ENCODE measurements at regions not wholly inside any gene's neighbourhood (a gene's known extent, or its start where the extent isn't known, plus 50 kb on each side); places are given as distances from the start of the nearest gene placed in this dataset.

GRCh38 chr6:90420500-90420899, 123.9 kb upstream of the BACH2 start:
- no peak overlapping the region for H3K27ac ChIP-seq (ENCODE audit: low read depth, low read length)
- H3K9me3 ChIP-seq (ENCODE audit: control insufficient read depth in 5 of 5, low read length in 5 of 5), result no peaks in the 10 kb centered on the region
- no peaks in the 10 kb centered on the region for H3K4me1 ChIP-seq (ENCODE audit: control insufficient read depth in 5 of 5, insufficient read depth in 5 of 5, low read length in 5 of 5)
- no peak overlapping the region for H3K9ac ChIP-seq (ENCODE audit: low read length in 5 of 5)
- H3K4me3 ChIP-seq (ENCODE audit: low read depth in 1 of 5, low read length in 5 of 5), result no peak overlapping the region
- H3K36me3 ChIP-seq (ENCODE audit: control insufficient read depth in 5 of 5, insufficient read depth in 5 of 5, low read length in 5 of 5), result no peaks in the 10 kb centered on the region
- H3K27me3 ChIP-seq (ENCODE audit: control insufficient read depth in 5 of 5, insufficient read depth in 4 of 5, low read length in 5 of 5), result no peaks in the 10 kb centered on the region

- H3K9me3 ChIP-seq (ENCODE audit: control insufficient read depth in 5 of 5, low read length in 5 of 5), result no peaks in the 10 kb centered on the region
- H3K27me3 ChIP-seq (ENCODE audit: control insufficient read depth in 5 of 5, insufficient read depth in 4 of 5, low read length in 5 of 5), result peaks cover 0 to 4% (median 2%) of the 10 kb centered on the region in 5 donors
Measured at GRCh38 chr6:90417385-90417784, 120.7 kb upstream of the BACH2 start.

GRCh38 chr6:90416322-90416721, 119.7 kb upstream of the BACH2 start:
- H3K9ac ChIP-seq (ENCODE audit: low read length in 5 of 5), result no peak overlapping the region
- H3K9me3 ChIP-seq (ENCODE audit: control insufficient read depth in 5 of 5, low read length in 5 of 5), result no peaks in the 10 kb centered on the region
- no peak overlapping the region for H3K27ac ChIP-seq (ENCODE audit: low read depth, low read length)
- peaks cover 0 to 9% (median 5%) of the 10 kb centered on the region in 5 donors for H3K4me1 ChIP-seq (ENCODE audit: control insufficient read depth in 5 of 5, insufficient read depth in 5 of 5, low read length in 5 of 5)
- H3K36me3 ChIP-seq (ENCODE audit: control insufficient read depth in 5 of 5, insufficient read depth in 5 of 5, low read length in 5 of 5), result no peaks in the 10 kb centered on the region
- H3K4me3 ChIP-seq (ENCODE audit: low read depth in 1 of 5, low read length in 5 of 5), result no peak overlapping the region
- H3K27me3 ChIP-seq (ENCODE audit: control insufficient read depth in 5 of 5, insufficient read depth in 4 of 5, low read length in 5 of 5), result peaks cover 0 to 4% (median 2%) of the 10 kb centered on the region in 5 donors

More at GRCh38 chr6:90417385-90417784, 120.7 kb upstream of the BACH2 start:
- peaks cover 0 to 9% (median 5%) of the 10 kb centered on the region in 5 donors for H3K4me1 ChIP-seq (ENCODE audit: control insufficient read depth in 5 of 5, insufficient read depth in 5 of 5, low read length in 5 of 5)
- no peak overlapping the region for H3K4me3 ChIP-seq (ENCODE audit: low read depth in 1 of 5, low read length in 5 of 5)
- no peaks in the 10 kb centered on the region for H3K36me3 ChIP-seq (ENCODE audit: control insufficient read depth in 5 of 5, insufficient read depth in 5 of 5, low read length in 5 of 5)
- no peak overlapping the region for H3K9ac ChIP-seq (ENCODE audit: low read length in 5 of 5)
- no peak overlapping the region for H3K27ac ChIP-seq (ENCODE audit: low read depth, low read length)

GRCh38 chr6:90415178-90415577, 118.5 kb upstream of the BACH2 start:
- no peak overlapping the region for H3K27ac ChIP-seq (ENCODE audit: low read depth, low read length)
- H3K9me3 ChIP-seq (ENCODE audit: control insufficient read depth in 5 of 5, low read length in 5 of 5), result no peaks in the 10 kb centered on the region
- H3K4me1 ChIP-seq (ENCODE audit: control insufficient read depth in 5 of 5, insufficient read depth in 5 of 5, low read length in 5 of 5), result peaks cover 0 to 9% (median 5%) of the 10 kb centered on the region in 5 donors

GRCh38 chr6:90414352-90414751, 117.7 kb upstream of the BACH2 start:
- Histone ChIP-seq H3K27ac (ENCODE audit: low read depth, low read length) (no peak overlapping the region), H3K9me3 (ENCODE audit: control insufficient read depth in 5 of 5, low read length in 5 of 5) (no peaks in the 10 kb centered on the region), H3K4me1 (ENCODE audit: control insufficient read depth in 5 of 5, insufficient read depth in 5 of 5, low read length in 5 of 5) (peaks cover 0 to 9% (median 5%) of the 10 kb centered on the region in 5 donors), H3K27me3 (ENCODE audit: control insufficient read depth in 5 of 5, insufficient read depth in 4 of 5, low read length in 5 of 5) (peaks cover 0 to 4% (median 2%) of the 10 kb centered on the region in 5 donors), H3K4me3 (ENCODE audit: low read depth in 1 of 5, low read length in 5 of 5) (no peak overlapping the region), H3K36me3 (ENCODE audit: control insufficient read depth in 5 of 5, insufficient read depth in 5 of 5, low read length in 5 of 5) (no peaks in the 10 kb centered on the region), H3K9ac (ENCODE audit: low read length in 5 of 5) (no peak overlapping the region)

More at GRCh38 chr6:90415178-90415577, 118.5 kb upstream of the BACH2 start:
- no peak overlapping the region for H3K9ac ChIP-seq (ENCODE audit: low read length in 5 of 5)
- no peak overlapping the region for H3K4me3 ChIP-seq (ENCODE audit: low read depth in 1 of 5, low read length in 5 of 5)
- peaks cover 0 to 4% (median 2%) of the 10 kb centered on the region in 5 donors for H3K27me3 ChIP-seq (ENCODE audit: control insufficient read depth in 5 of 5, insufficient read depth in 4 of 5, low read length in 5 of 5)
- H3K36me3 ChIP-seq (ENCODE audit: control insufficient read depth in 5 of 5, insufficient read depth in 5 of 5, low read length in 5 of 5), result no peaks in the 10 kb centered on the region

- no peaks in the 10 kb centered on the region for H3K36me3 ChIP-seq (ENCODE audit: control insufficient read depth in 5 of 5, insufficient read depth in 5 of 5, low read length in 5 of 5)
- H3K4me3 ChIP-seq (ENCODE audit: low read depth in 1 of 5, low read length in 5 of 5), result peak overlapping the region; percentile 33 to 63 (median 40)
- peak overlapping the region in 2 of 5 donors; percentile 19 to 45 for H3K9ac ChIP-seq (ENCODE audit: low read length in 5 of 5)
- no peak overlapping the region for H3K27ac ChIP-seq (ENCODE audit: low read depth, low read length)
- H3K4me1 ChIP-seq (ENCODE audit: control insufficient read depth in 5 of 5, insufficient read depth in 5 of 5, low read length in 5 of 5), result peaks cover 0 to 9% (median 5%) of the 10 kb centered on the region in 5 donors
- H3K9me3 ChIP-seq (ENCODE audit: control insufficient read depth in 5 of 5, low read length in 5 of 5), result no peaks in the 10 kb centered on the region
- H3K27me3 ChIP-seq (ENCODE audit: control insufficient read depth in 5 of 5, insufficient read depth in 4 of 5, low read length in 5 of 5), result peaks cover 0 to 4% (median 2%) of the 10 kb centered on the region in 5 donors
Measured at GRCh38 chr6:90413867-90414266, 117.2 kb upstream of the BACH2 start.

- Histone ChIP-seq H3K36me3 (ENCODE audit: control insufficient read depth in 5 of 5, insufficient read depth in 5 of 5, low read length in 5 of 5) (no peaks in the 10 kb centered on the region), H3K9me3 (ENCODE audit: control insufficient read depth in 5 of 5, low read length in 5 of 5) (no peaks in the 10 kb centered on the region), H3K9ac (ENCODE audit: low read length in 5 of 5) (peak overlapping the region in 2 of 5 donors; percentile 19 to 45), H3K4me3 (ENCODE audit: low read depth in 1 of 5, low read length in 5 of 5) (peak overlapping the region; percentile 33 to 63 (median 40)), H3K27ac (ENCODE audit: low read depth, low read length) (no peak overlapping the region), H3K4me1 (ENCODE audit: control insufficient read depth in 5 of 5, insufficient read depth in 5 of 5, low read length in 5 of 5) (peaks cover 0 to 9% (median 5%) of the 10 kb centered on the region in 5 donors), H3K27me3 (ENCODE audit: control insufficient read depth in 5 of 5, insufficient read depth in 4 of 5, low read length in 5 of 5) (peaks cover 0 to 4% (median 2%) of the 10 kb centered on the region in 5 donors)
Measured at GRCh38 chr6:90413396-90413795, 116.8 kb upstream of the BACH2 start.

- Histone ChIP-seq H3K4me3 (ENCODE audit: low read depth in 1 of 5, low read length in 5 of 5) (no peak overlapping the region), H3K9ac (ENCODE audit: low read length in 5 of 5) (no peak overlapping the region)
Measured at GRCh38 chr6:90412538-90413369, 116.1 kb upstream of the BACH2 start.

GRCh38 chr6:90411292-90411781, 114.7 kb upstream of the BACH2 start:
- H3K4me1 ChIP-seq (ENCODE audit: control insufficient read depth in 5 of 5, insufficient read depth in 5 of 5, low read length in 5 of 5), result peaks cover 0 to 9% (median 5%) of the 10 kb centered on the region in 5 donors
- no peak overlapping the region for H3K27ac ChIP-seq (ENCODE audit: low read depth, low read length)
- no peaks in the 10 kb centered on the region for H3K36me3 ChIP-seq (ENCODE audit: control insufficient read depth in 5 of 5, insufficient read depth in 5 of 5, low read length in 5 of 5)
- peaks cover 0 to 4% (median 2%) of the 10 kb centered on the region in 5 donors for H3K27me3 ChIP-seq (ENCODE audit: control insufficient read depth in 5 of 5, insufficient read depth in 4 of 5, low read length in 5 of 5)
- no peak overlapping the region for H3K4me3 ChIP-seq (ENCODE audit: low read depth in 1 of 5, low read length in 5 of 5)
- no peaks in the 10 kb centered on the region for H3K9me3 ChIP-seq (ENCODE audit: control insufficient read depth in 5 of 5, low read length in 5 of 5)
- H3K9ac ChIP-seq (ENCODE audit: low read length in 5 of 5), result no peak overlapping the region

More at GRCh38 chr6:90412538-90413369, 116.1 kb upstream of the BACH2 start:
- H3K4me1 ChIP-seq (ENCODE audit: control insufficient read depth in 5 of 5, insufficient read depth in 5 of 5, low read length in 5 of 5), result peaks cover 0 to 9% (median 5%) of the 10 kb centered on the region in 5 donors
- H3K36me3 ChIP-seq (ENCODE audit: control insufficient read depth in 5 of 5, insufficient read depth in 5 of 5, low read length in 5 of 5), result no peaks in the 10 kb centered on the region
- no peak overlapping the region for H3K27ac ChIP-seq (ENCODE audit: low read depth, low read length)
- H3K9me3 ChIP-seq (ENCODE audit: control insufficient read depth in 5 of 5, low read length in 5 of 5), result no peaks in the 10 kb centered on the region
- peaks cover 0 to 4% (median 2%) of the 10 kb centered on the region in 5 donors for H3K27me3 ChIP-seq (ENCODE audit: control insufficient read depth in 5 of 5, insufficient read depth in 4 of 5, low read length in 5 of 5)

GRCh38 chr6:90409700-90410099, 113.1 kb upstream of the BACH2 start:
- no peaks in the 10 kb centered on the region for H3K36me3 ChIP-seq (ENCODE audit: control insufficient read depth in 5 of 5, insufficient read depth in 5 of 5, low read length in 5 of 5)
- no peak overlapping the region for H3K4me3 ChIP-seq (ENCODE audit: low read depth in 1 of 5, low read length in 5 of 5)
- H3K27ac ChIP-seq (ENCODE audit: low read depth, low read length), result no peak overlapping the region
- peaks cover 0 to 4% (median 2%) of the 10 kb centered on the region in 5 donors for H3K27me3 ChIP-seq (ENCODE audit: control insufficient read depth in 5 of 5, insufficient read depth in 4 of 5, low read length in 5 of 5)
- peaks cover 0 to 9% (median 5%) of the 10 kb centered on the region in 5 donors for H3K4me1 ChIP-seq (ENCODE audit: control insufficient read depth in 5 of 5, insufficient read depth in 5 of 5, low read length in 5 of 5)
- no peaks in the 10 kb centered on the region for H3K9me3 ChIP-seq (ENCODE audit: control insufficient read depth in 5 of 5, low read length in 5 of 5)
- H3K9ac ChIP-seq (ENCODE audit: low read length in 5 of 5), result no peak overlapping the region
